Lower leg skin (tissue), 4 donors: ENCODE measurements at regions not wholly inside any gene's neighbourhood (a gene's known extent, or its start where the extent isn't known, plus 50 kb on each side); places are given as distances from the start of the nearest gene placed in this dataset.

Source experiments
- DNase-seq, 2 donors: peaks; one replicate each; pipeline ENCODE4 v3.0.0-alpha.2; 2019; ENCODE audit warnings: low spot score in 2 of 2
- H3K4me3 ChIP-seq: fragments of 200-600 bp; sonication (generic); 2 replicates; pipeline ENCODE4 v1.5.1; 2017; ENCODE audit warnings: mild to moderate bottlenecking, low read depth; ENCODE audit not compliant: poor library complexity, severe bottlenecking
- CTCF ChIP-seq, 3 donors: fragments of 450-650 bp; IDR thresholded peaks; one replicate each; pipeline ENCODE4 v1.5.1; 2016; ENCODE audit warnings: antibody characterized with exemption in 3 of 3, mild to moderate bottlenecking in 3 of 3, moderate library complexity in 2 of 3
- POLR2A ChIP-seq, 2 donors: fragments of 450-650 bp; IDR thresholded peaks; one replicate each; pipeline ENCODE4 v1.6.1; 2016 to 2017; ENCODE audit warnings: antibody characterized with exemption in 2 of 2, mild to moderate bottlenecking in 1 of 2, moderate library complexity in 1 of 2
- WGBS, 2 donors: methylation state at CpG; one replicate each; pipeline ENCODE4 v1.1.5; 2018; 5-methylcytosine and 5-hydroxymethylcytosine counted together
- intact Hi-C: fragments of 100-400 bp; cut with DNase I; formaldehyde crosslinking; loops from one replicate; pipeline ENCODE4 v1.15.0; 2023; ENCODE audit warnings: low total_unique reads

- DNase-seq, result no peak
- WGBS, 2 donors, result 53 to 56% methylated on average over 5 of the region's 5 CpGs
- H3K4me3 ChIP-seq, result no peak overlapping the region
- intact Hi-C loops, result no loop called here
- TF ChIP-seq CTCF (IDR thresholded peaks at IDR 0.05) (no peak), POLR2A (IDR thresholded peaks at IDR 0.05) (no peak)
Observed at GRCh38 chr4:136650541-136651277, 881.6 kb downstream of the PCDH18 start.

- DNase-seq, result no peak
- TF ChIP-seq POLR2A (IDR thresholded peaks at IDR 0.05), result no peak
- TF ChIP-seq CTCF (IDR thresholded peaks at IDR 0.05), result no peak
- intact Hi-C loops, result no loop called here
- H3K4me3 ChIP-seq, result no peak overlapping the region
Observed at GRCh38 chr4:136644279-136644678, 888.0 kb downstream of the PCDH18 start.

- no peak for DNase-seq
- intact Hi-C loops, result no loop called here
- no peak overlapping the region for H3K4me3 ChIP-seq
- TF ChIP-seq POLR2A (IDR thresholded peaks at IDR 0.05), result no peak
- no peak for TF ChIP-seq CTCF (IDR thresholded peaks at IDR 0.05)
- WGBS, 2 donors, result 64 to 93% methylated on average over 2 of the region's 2 CpGs
Observed at GRCh38 chr4:136643416-136643815, 888.9 kb downstream of the PCDH18 start.

- H3K4me3 ChIP-seq, result no peak overlapping the region
- WGBS, 2 donors, result 77 to 79% methylated on average over 9 of the region's 9 CpGs
- DNase-seq, result no peak
- intact Hi-C loops, result no loop called here
- TF ChIP-seq POLR2A (IDR thresholded peaks at IDR 0.05) (no peak), CTCF (IDR thresholded peaks at IDR 0.05) (no peak)
Observed at GRCh38 chr4:136637071-136637777, 895.1 kb downstream of the PCDH18 start.

- no peak for DNase-seq
- 78 to 90% methylated on average over 10 of the region's 10 CpGs for WGBS, 2 donors
- TF ChIP-seq POLR2A (IDR thresholded peaks at IDR 0.05), result no peak
- TF ChIP-seq CTCF (IDR thresholded peaks at IDR 0.05), result no peak
- intact Hi-C loops, result no loop called here
- no peak overlapping the region for H3K4me3 ChIP-seq
Observed at GRCh38 chr4:136636155-136636554, 896.1 kb downstream of the PCDH18 start.
